Neural cell (in vitro differentiated cells): ENCODE measurements at regions not wholly inside any gene's neighbourhood (a gene's known extent, or its start where the extent isn't known, plus 50 kb on each side); places are given as distances from the start of the nearest gene placed in this dataset.

Source experiments
- CTCF ChIP-seq: fragments of 450-650 bp; IDR thresholded peaks from 2 replicates; pipeline ENCODE4 v1.5.1; 2014; ENCODE audit warnings: antibody characterized with exemption, mild to moderate bottlenecking, moderate library complexity; ENCODE audit not compliant: poor library complexity, severe bottlenecking
- EP300 ChIP-seq: fragments of 450-650 bp; conservative IDR thresholded peaks from 2 replicates; pipeline ENCODE4 v1.6.1; 2014; ENCODE audit warnings: antibody characterized with exemption, mild to moderate bottlenecking, moderate library complexity; ENCODE audit not compliant: poor library complexity, severe bottlenecking
- EZH2 ChIP-seq: fragments of 200-600, 300-800 bp; shearing (Covaris generic), sonication (generic); IDR thresholded peaks from 2 replicates; pipeline ENCODE4 v1.6.1; 2014; ENCODE audit warnings: antibody characterized with exemption, low read length, borderline replicate concordance, mild to moderate bottlenecking; ENCODE audit not compliant: insufficient read depth, poor library complexity, severe bottlenecking
- MXI1 ChIP-seq: fragments of 450-650 bp; conservative IDR thresholded peaks from 2 replicates; pipeline ENCODE4 v1.6.1; 2014; ENCODE audit warnings: antibody characterized with exemption, mild to moderate bottlenecking; ENCODE audit not compliant: poor library complexity, severe bottlenecking
- POLR2AphosphoS5 ChIP-seq: IDR thresholded peaks from 2 replicates; pipeline ENCODE4 v1.6.1; 2012
- REST ChIP-seq: IDR thresholded peaks from 2 replicates; pipeline ENCODE4 v1.6.1; 2012; ENCODE audit warnings: borderline replicate concordance
- SMC3 ChIP-seq: fragments of 450-650 bp; conservative IDR thresholded peaks from 2 replicates; pipeline ENCODE4 v1.6.1; 2014; ENCODE audit warnings: antibody characterized with exemption, mild to moderate bottlenecking, moderate library complexity; ENCODE audit not compliant: poor library complexity

- TF ChIP-seq EP300 (no peak), CTCF (no peak), EZH2 (no peak), MXI1 (no peak), REST (no peak), POLR2AphosphoS5 (no peak), SMC3 (no peak)
These were observed 112.9 kb upstream of the ZNF746 start for GRCh38 chr7:149610441-149611011.
